ENCODE measurements at regions not wholly inside any gene's neighbourhood (a gene's known extent, or its start where the extent isn't known, plus 50 kb on each side); places are given as distances from the start of the nearest gene placed in this dataset.

DNA sequence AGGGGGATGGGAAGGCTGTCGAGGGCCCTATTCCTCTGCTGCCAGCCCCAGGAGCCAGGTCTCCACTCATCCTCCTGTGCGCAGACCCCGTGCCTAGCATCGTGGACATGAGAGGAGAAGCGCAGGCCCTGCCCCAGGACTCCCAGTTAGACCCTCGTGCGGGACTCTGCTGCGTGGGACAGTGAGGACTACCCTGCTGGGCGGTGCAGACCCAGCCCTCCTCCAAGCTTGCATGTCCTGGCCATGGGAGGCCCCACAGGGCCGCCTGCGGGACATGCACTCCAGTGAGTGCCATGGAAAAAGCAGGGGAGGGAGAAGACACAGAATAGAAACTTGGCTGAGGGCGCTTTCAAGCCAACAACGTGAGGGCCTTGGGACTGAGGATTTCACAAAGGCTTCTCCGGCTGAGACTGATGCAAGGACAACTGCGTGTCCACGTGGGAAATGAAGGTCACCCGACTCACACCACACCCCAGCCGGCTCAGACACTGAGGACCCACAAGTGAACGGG is 62.6 kb upstream of the IQSEC1 start:
- DNase-seq = no peak

DNA sequence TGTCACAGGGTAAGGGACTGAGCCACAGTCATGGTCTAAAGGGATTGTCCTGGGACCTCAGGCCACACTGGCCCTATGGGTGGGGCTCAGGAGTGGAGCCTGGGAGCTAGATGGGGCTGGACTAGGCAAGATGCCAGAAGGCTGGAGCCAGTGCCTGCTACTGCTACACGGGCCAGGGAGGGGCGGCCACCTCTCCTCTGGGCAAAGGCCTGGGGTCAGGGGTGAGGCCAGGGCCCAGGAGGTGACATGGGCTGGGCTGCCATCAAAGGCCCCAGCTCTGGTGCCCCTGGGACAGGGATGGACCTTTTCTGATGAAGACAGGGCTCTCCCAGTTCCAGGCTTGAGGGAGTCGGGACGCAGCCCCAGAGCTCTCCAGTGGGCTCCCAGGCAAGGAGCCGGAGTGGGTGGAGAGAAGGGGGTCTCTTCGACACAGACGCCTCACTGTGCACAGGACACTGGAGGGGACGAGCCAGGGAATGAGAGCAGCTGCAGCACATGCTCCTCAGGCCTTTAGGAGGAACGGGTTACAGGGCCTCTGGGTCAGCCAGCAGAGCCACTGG is 62.1 kb upstream of the IQSEC1 start:
- no peak for DNase-seq

DNA sequence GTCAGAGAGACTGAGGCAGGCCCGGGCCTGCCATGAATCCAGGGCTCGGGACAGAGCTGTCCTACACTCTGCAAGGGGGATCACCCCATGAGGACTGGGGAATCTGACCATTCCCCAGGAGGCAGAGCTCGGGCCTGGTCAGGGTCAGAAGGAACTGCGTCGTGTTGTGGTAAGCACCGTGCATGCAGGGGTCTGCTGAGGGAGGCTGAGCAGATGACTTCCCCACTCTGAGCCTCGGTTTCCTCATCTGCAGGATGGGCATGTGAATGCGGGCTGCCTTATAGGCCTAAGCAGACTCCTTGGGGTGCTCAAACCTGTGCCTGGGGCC is 61.6 kb upstream of the IQSEC1 start:
- no peak for DNase-seq

DNA sequence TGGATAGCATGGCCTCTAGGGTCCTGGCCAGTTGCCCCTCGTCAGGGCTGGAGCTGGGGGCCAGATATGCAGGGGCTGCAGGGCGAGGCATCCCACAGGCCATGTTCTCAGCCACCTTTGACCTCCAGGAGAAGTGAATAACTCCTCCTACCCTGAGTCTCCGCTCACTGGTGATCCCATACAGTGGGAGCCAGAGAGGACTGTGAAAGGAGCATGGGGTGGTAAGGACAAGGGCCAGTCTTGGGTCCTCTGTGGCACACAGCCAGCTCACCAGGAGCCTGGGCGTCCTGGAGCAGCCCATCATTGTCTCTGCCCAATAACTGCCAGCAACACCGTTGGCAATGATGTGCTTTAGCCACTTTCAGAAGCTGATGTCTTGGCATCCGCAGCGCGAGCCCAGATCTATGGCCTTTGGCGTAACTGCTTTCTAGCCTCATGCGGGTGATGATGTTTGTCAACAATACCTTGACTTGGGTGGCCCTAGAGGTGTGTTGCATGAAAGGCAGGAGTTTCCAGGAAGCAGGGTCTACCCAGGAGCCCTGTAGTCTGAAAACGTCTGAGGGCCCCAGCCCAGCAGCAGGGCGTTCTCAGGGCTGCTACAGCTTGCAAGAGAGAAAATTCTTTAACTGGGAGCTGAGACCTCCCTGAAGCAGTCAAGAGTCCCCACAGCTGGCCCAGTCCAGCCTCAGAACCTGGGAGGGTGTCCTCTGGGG is 61.1 kb upstream of the IQSEC1 start:
- DNase-seq = no peak

DNA sequence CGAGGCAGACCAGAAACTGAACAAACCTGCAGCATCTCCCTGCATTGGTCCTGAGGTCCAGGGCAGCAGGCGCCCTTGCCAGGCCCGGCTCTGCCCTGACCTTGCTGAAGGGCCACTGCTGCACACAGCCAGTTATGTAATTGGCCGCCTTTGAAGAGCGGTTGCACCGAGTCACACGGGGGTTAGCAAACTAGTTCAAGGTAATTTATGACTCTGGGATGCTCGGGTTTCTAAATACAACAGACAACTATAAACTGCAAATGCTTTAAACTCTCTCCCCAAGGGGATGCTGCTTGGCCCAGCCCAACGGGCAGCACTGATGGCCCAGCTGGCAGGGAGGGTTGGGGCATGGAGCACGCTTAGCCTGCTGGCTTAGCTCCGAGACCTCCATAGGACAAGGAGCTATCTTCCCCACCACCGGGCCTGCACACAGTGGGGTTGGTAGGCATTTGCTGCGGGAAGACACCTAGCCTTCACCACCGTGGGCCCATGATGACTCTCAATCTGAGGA is 60.3 kb upstream of the IQSEC1 start:
- peak; percentile 18 for DNase-seq

DNA sequence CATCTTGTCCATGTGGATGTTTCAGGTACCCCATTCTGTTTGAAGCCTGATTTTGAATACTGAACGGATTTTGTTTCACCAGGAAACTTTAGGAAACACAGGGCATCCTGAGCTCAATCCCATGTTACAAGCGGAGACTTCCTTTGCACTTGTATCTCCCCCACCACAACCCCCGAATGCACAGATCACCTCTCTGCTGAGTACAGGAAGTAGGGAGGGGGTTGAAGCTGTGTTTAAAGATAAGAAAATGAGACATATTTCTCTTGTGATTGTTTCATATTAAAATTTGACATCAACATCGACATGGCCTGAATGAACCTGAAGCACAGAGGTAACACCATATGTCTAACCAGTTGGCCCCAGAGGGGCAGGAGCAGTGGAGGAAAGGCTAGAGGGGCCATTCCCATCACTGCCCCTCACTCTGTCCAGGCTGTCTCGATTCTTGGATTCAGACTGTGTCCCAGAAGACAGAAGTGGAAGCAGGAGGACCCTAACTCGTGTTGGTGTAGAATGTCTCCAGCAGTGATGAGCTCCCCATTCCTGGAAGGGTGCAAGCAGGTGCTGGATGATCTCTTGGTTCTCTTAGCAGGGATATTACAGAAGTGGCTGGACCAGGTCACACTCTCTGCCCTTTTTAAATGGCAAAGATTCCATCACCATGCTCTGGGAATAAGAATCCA is 59.6 kb upstream of the IQSEC1 start:
- DNase-seq = no peak

DNA sequence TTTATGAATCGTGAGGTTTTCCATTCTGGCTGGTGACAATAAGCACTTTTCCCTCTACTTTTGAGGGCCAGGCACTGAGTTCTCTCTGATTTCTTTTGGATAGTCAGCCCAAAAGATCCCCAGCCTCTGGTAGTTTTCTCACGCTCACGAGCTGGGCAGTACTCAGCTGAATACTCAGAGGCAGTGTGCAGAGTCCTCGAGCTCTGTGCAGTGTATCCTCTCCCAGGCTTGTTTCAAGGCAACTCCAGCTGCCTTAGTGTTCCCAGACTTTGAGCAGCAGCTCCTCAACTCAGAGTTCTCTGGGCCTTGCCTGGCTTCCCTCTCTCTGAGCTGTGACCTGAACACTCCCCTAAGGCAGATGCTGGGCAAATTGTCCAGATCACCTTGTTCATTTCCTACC is 59.1 kb upstream of the IQSEC1 start:
- no peak for DNase-seq

DNA sequence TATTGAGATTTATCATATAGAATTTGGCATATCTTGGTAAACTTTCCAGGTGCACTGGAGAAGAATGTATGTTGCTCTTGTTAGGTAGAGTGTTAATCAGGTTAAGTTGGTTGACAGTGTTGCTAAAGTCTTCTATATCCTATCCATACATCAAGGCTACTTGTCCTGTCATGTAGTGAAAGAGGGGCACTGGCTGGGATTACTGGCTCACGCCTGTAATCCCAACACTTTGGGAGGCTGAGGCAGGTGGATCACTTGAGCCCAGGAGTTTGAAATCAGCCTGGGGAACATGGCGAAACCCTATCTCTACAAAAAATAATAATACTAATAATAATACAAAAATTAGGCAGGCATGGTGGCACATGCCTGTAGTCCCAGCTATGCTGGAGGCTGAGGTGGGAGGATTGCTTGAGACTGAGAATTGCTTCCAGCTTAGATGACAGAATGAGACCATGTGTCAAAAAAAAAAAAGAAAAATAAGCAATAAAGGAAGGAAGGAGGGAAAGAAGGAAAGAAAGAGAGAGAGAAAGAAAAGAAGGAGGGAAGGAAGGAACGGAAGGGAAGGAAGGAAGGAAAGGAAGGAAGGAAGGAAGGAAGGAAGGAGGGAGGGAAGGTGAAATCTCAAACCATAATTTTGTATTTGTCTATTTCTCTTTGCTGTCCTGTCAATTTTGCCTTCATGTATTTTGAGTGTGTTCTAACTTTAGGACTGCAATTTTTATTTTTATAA is 57.4 kb upstream of the IQSEC1 start:
- no peak for DNase-seq

DNA sequence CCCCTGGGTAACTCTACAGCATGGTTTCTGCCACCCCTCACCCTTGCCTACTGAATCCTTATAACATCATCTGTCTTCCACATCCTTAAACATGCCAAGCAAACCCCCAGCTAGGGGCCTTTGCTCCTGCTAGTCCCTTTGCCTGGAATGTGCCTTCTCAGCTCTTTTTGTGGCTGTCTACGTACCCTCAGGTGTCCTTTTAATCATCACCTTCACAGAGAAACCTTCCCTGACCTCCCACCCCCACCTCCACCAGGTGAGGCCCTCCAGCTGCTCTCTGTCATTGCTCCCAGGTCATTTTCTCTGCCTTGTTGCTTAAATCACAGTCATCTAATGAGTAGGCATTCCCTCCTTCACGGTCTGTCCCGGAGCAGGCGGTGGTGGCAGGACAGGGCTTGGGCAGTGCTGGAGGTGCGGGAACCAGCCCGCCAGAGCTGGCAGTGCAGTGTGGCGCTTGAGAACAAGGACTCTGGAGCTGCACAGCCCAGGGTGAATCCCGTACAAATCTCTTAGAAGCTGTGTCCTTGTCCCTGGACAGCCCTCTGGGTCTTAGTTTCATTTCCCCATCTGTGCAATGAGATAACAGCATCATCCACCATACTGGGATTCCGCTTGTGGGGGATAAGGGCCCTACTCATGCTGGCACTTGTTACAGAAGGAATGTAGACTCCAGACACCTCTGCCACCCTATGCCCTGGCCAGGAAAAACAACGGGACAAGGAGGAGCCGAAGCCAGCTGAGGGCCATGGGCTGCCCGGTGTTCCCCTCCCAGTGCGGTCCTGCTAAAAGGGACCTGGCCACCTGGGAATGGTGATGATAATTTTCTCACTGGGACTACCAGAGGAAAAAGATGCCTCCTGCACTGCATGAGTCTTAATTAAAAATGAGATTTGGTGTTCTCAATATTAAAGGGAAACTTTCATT is 52.1 kb upstream of the IQSEC1 start:
- DNase-seq = no peak

DNA sequence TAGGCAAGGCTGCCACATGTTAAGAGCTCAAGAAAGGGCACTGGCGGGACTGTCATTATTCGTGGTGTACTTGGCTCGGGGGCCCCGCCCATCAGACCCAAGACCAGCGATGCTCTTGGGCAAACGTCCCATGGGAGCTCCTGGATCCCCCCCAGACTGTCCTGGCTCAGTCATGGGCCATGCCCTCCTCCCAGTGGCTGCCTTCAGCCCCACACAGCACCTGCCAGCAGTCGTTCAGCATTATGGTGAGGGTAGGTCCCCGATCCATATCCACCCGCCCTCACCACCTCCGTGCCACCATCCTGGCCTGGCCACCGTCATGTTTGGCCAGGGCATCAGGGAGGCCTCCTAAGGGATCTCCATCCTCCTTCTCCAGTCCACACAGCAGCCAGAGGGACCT is 51.4 kb upstream of the IQSEC1 start:
- no peak for DNase-seq

DNA sequence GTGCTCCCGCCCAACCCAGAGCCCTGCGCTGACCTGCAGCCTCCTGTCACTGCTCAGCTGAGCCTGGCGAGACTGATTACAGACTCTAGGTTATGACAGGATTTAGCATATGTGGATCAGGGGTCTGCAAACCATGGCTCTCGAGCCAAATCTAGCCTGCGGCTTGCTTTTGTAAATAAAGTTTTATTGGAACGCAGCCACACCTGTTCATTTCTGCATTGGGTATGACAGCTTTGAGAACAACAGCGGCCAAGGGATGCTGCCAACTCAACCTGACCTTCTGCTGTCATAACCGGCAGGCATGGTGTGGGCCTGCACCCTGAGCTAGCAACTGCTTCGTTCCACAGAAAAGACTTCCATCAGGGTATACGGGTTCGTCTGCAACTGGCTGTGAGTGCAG is 50.5 kb upstream of the IQSEC1 start:
- DNase-seq = no peak

DNA sequence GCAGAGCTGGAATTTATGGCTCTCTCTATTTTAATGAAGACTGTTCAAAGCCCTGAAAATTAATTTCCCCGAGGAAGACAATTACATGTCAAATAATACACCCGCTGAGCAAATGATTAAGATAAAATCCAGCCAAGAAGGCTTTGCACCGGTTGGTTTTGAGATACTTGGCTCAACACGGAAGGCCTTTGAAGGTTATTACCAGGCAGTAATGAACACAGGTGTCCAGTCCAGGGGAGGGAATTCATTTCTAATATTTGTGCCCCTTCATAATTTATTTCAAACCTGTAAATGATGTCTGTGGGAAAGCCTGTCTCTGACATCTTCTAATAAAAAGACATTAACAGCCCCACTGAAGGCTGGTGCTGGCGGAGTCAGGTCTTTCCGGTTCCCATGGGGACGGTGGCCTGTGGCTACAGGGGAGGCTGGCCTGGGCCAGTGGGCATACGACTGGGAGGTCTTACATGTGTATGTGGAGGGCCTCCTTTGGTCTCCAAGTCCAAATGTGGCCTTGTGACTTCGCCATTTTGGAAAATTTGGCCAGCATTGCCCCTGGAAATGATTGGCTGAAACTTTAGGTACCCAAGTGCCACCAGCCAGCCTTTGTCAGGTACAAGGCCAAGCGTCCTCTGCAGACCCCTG is 49.9 kb upstream of the IQSEC1 start:
- DNase-seq = no peak

Measured in right kidney (tissue), 1 donor.